ENCODE measurements at regions not wholly inside any gene's neighbourhood (a gene's known extent, or its start where the extent isn't known, plus 50 kb on each side); places are given as distances from the start of the nearest gene placed in this dataset.
"Not testable (repeated sequence)": the region's sequence is repeated elsewhere in the genome, so short reads cannot be mapped to it uniquely, and the experiment has no call there.

DNA sequence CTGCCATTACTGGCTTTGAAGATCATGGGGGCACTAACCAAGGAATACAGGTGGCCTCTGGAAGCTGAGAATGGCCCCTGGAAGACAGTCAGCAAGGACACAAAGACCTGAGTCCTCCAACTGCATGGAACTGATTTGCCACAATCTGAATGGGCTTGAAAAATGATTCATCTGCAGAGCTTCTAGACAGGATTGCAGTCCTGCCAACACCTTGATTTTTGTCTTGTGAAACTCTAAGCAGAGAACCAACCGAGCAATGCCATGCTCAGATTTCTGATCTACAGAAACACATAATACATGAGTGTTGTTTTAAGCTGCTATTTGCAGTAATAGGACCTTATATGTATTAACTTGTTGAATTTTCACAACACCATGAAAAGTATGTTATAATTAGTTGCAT, 66.1 kb upstream of the SLC13A1 start:
- no peak for DNase-seq (ENCODE audit: extremely low read depth, low read depth)

DNA sequence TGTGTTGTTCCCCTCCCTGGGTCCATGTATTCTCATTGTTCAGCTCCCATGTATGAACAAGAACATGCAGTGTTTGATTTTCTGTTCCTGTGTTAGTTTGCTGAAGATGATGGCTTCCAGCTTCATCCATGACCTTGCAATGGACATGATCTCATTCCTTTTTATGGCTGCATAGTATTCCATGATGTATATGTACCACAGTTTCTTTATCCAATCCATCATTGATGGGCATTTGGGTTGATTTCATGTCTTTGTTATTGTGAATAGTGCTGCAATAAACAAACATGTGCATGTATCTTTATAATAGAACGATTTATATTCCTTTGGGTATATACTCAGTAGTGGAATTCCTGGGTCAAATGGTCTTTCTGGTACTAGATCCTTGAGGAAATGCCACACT, 65.1 kb upstream of the SLC13A1 start:
- not testable (repeated sequence) for DNase-seq (ENCODE audit: extremely low read depth, low read depth)

More for the DNA sequence above, 66.1 kb upstream of the SLC13A1 start:
- TF ChIP-seq, protein P1, sequence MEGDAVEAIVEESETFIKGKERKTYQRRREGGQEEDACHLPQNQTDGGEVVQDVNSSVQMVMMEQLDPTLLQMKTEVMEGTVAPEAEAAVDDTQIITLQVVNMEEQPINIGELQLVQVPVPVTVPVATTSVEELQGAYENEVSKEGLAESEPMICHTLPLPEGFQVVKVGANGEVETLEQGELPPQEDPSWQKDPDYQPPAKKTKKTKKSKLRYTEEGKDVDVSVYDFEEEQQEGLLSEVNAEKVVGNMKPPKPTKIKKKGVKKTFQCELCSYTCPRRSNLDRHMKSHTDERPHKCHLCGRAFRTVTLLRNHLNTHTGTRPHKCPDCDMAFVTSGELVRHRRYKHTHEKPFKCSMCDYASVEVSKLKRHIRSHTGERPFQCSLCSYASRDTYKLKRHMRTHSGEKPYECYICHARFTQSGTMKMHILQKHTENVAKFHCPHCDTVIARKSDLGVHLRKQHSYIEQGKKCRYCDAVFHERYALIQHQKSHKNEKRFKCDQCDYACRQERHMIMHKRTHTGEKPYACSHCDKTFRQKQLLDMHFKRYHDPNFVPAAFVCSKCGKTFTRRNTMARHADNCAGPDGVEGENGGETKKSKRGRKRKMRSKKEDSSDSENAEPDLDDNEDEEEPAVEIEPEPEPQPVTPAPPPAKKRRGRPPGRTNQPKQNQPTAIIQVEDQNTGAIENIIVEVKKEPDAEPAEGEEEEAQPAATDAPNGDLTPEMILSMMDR (IDR thresholded peaks at IDR 0.05; ENCODE audit: low read depth, low read length) = no peak

DNA sequence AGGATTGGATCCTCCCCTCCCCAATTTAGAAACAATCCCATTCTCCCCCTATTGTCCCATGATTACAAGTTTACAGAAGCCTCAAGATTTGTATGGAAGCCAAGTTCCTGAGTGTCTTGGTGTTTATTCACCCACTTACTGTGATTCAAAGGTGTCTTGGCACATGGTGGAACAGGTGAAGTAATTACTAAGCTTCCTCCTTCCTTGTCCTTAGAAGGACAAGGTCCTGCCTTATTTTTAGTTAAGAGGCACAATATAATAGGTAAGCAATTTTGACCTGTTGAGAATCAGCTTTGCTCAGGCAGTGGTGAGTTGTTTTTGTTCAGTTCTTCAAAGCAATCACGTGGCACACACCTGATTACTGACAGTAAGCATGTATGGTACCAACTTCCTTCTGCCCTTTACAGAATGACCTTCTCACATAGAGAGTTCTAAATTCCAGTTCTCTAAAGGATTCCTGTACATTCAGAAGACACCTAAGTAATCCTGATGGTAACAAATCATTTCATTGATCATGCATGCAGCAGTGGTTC, 60.7 kb upstream of the SLC13A1 start:
- DNase-seq (ENCODE audit: extremely low read depth, low read depth) = no peak

DNA sequence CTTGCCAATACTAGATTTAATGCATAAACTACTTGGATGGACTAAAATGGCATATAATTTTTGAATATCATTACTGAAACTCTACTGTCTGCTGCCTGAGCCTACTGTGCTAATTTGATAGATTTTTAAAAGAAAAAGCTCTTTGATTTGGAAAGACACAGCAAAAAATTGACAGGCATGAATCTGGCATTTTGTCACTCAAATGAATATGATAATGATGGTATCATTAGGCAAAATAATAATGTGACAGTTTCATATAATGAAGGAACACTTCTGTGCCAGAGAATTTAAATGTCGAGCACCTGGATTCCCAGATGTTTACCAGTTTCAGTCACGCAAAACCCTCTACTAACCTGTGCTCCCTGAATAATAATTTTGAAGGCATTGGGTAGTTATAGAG, 60.0 kb upstream of the SLC13A1 start:
- no peak for DNase-seq (ENCODE audit: extremely low read depth, low read depth)
- TF ChIP-seq, protein P1 (IDR thresholded peaks at IDR 0.05; ENCODE audit: low read depth, low read length) = no peak

More for the DNA sequence above, 60.7 kb upstream of the SLC13A1 start:
- TF ChIP-seq, protein P1 (IDR thresholded peaks at IDR 0.05; ENCODE audit: low read depth, low read length) = no peak

Data from AG09319 (cell line).